ENCODE measurements at regions not wholly inside any gene's neighbourhood (a gene's known extent, or its start where the extent isn't known, plus 50 kb on each side); places are given as distances from the start of the nearest gene placed in this dataset.

GRCh38 chr11:45578316-45578715 lies 87.1 kb downstream of the CHST1 start:
- no peak overlapping the region for H3K4me3 ChIP-seq
- no peak overlapping the region for H3K27ac ChIP-seq
- H3K36me3 ChIP-seq = no peaks in the 10 kb centered on the region
- intact Hi-C loops (cut with DNase I; ENCODE audit: low total_unique reads) = no loop called here
- TF ChIP-seq EP300 (IDR thresholded peaks at IDR 0.05) (no peak), CTCF (IDR thresholded peaks at IDR 0.05) (no peak), POLR2AphosphoS5 (IDR thresholded peaks at IDR 0.05) (no peak)
- H3K9me3 ChIP-seq = no peaks in the 10 kb centered on the region
- no peaks in the 10 kb centered on the region for H3K4me1 ChIP-seq
- WGBS, 5 donors = 50 to 69% (median 59%) methylated on average over 3 of the region's 3 CpGs
- no peak for DNase-seq
- peaks cover 0 to 89% (median 16%) of the 10 kb centered on the region in 3 donors for H3K27me3 ChIP-seq

GRCh38 chr11:45577752-45578151 lies 87.7 kb downstream of the CHST1 start:
- Histone ChIP-seq H3K27me3 (peaks cover 0 to 88% (median 16%) of the 10 kb centered on the region in 3 donors), H3K4me1 (no peaks in the 10 kb centered on the region), H3K9me3 (no peaks in the 10 kb centered on the region), H3K36me3 (no peaks in the 10 kb centered on the region), H3K4me3 (no peak overlapping the region), H3K27ac (no peak overlapping the region)
- intact Hi-C loops (cut with DNase I; ENCODE audit: low total_unique reads) = no loop called here
- TF ChIP-seq EP300 (IDR thresholded peaks at IDR 0.05) (no peak), CTCF (IDR thresholded peaks at IDR 0.05) (no peak), POLR2AphosphoS5 (IDR thresholded peaks at IDR 0.05) (no peak), POLR2A (IDR thresholded peaks at IDR 0.05) (no peak)
- WGBS, 5 donors = 27 to 37% (median 30%) methylated on average over 4 of the region's 4 CpGs
- DNase-seq = no peak

GRCh38 chr11:45576461-45577215 lies 88.8 kb downstream of the CHST1 start:
- Histone ChIP-seq H3K27me3 (peaks cover 0 to 86% (median 16%) of the 10 kb centered on the region in 3 donors), H3K36me3 (no peaks in the 10 kb centered on the region), H3K4me1 (no peaks in the 10 kb centered on the region), H3K9me3 (no peaks in the 10 kb centered on the region), H3K4me3 (no peak overlapping the region), H3K27ac (no peak overlapping the region)
- WGBS, 5 donors = 72 to 78% (median 74%) methylated on average over 10 to 13 of the region's 13 CpGs
- TF ChIP-seq POLR2AphosphoS5 (IDR thresholded peaks at IDR 0.05) = no peak
- no peak for DNase-seq
- intact Hi-C loops (cut with DNase I; ENCODE audit: low total_unique reads) = no loop called here

- DNase-seq = no peak
- no peak for TF ChIP-seq CTCF (IDR thresholded peaks at IDR 0.05)
- TF ChIP-seq POLR2A (IDR thresholded peaks at IDR 0.05) = no peak
- no peak for TF ChIP-seq EP300 (IDR thresholded peaks at IDR 0.05)
- TF ChIP-seq POLR2AphosphoS5 (IDR thresholded peaks at IDR 0.05) = no peak
- WGBS, 5 donors = 79 to 87% (median 81%) methylated on average over 5 of the region's 5 CpGs
- Histone ChIP-seq H3K27ac (no peak overlapping the region), H3K9me3 (no peaks in the 10 kb centered on the region), H3K36me3 (no peaks in the 10 kb centered on the region), H3K27me3 (peaks cover 0 to 71% (median 16%) of the 10 kb centered on the region in 3 donors), H3K4me3 (no peak overlapping the region), H3K4me1 (no peaks in the 10 kb centered on the region)
- intact Hi-C loops (cut with DNase I; ENCODE audit: low total_unique reads) = no loop called here
Measured at GRCh38 chr11:45573728-45574127, 91.7 kb downstream of the CHST1 start.

Measured in stomach (tissue), 8 donors.